ENCODE measurements at regions not wholly inside any gene's neighbourhood (a gene's known extent, or its start where the extent isn't known, plus 50 kb on each side); places are given as distances from the start of the nearest gene placed in this dataset.

- no peak for DNase-seq
Measured at GRCh38 chr12:116382686-116383530, 105.4 kb upstream of the MED13L start.

- DNase-seq: no peak
Measured at GRCh38 chr12:116384175-116384574, 106.7 kb upstream of the MED13L start.

- no peak for DNase-seq
Measured at GRCh38 chr12:116384691-116385485, 107.4 kb upstream of the MED13L start.

- no peak for DNase-seq
Measured at GRCh38 chr12:116385486-116386217, 108.2 kb upstream of the MED13L start.

GRCh38 chr12:116389326-116389725, 111.8 kb upstream of the MED13L start:
- DNase-seq: no peak

- DNase-seq: no peak
Measured at GRCh38 chr12:116389990-116390389, 112.5 kb upstream of the MED13L start.

GRCh38 chr12:116390401-116391335, 113.2 kb upstream of the MED13L start:
- no peak for DNase-seq

- DNase-seq: no peak
Measured at GRCh38 chr12:116391501-116391900, 114.0 kb upstream of the MED13L start.

GRCh38 chr12:116392061-116392460, 114.6 kb upstream of the MED13L start:
- DNase-seq: no peak

GRCh38 chr12:116393255-116393654, 115.8 kb upstream of the MED13L start:
- no peak for DNase-seq

- no peak for DNase-seq
Measured at GRCh38 chr12:116393859-116394650, 116.6 kb upstream of the MED13L start.

GRCh38 chr12:116395396-116395795, 117.9 kb upstream of the MED13L start:
- DNase-seq: no peak

- DNase-seq: no peak
Measured at GRCh38 chr12:116397148-116397547, 119.7 kb upstream of the MED13L start.

- no peak for DNase-seq
Measured at GRCh38 chr12:116398193-116398592, 120.7 kb upstream of the MED13L start.

- no peak for DNase-seq
Measured at GRCh38 chr12:116399055-116399454, 121.6 kb upstream of the MED13L start.

GRCh38 chr12:116400636-116401372, 123.3 kb upstream of the MED13L start:
- DNase-seq: no peak

GRCh38 chr12:116401565-116401964, 124.1 kb upstream of the MED13L start:
- DNase-seq: no peak

GRCh38 chr12:116402163-116402939, 124.9 kb upstream of the MED13L start:
- DNase-seq: no peak

GRCh38 chr12:116403546-116403945, 126.1 kb upstream of the MED13L start:
- DNase-seq: no peak

- no peak for DNase-seq
Measured at GRCh38 chr12:116404247-116404646, 126.8 kb upstream of the MED13L start.
